ENCODE measurements at regions not wholly inside any gene's neighbourhood (a gene's known extent, or its start where the extent isn't known, plus 50 kb on each side); places are given as distances from the start of the nearest gene placed in this dataset.
"Not testable (repeated sequence)": the region's sequence is repeated elsewhere in the genome, so short reads cannot be mapped to it uniquely, and the experiment has no call there.

DNA sequence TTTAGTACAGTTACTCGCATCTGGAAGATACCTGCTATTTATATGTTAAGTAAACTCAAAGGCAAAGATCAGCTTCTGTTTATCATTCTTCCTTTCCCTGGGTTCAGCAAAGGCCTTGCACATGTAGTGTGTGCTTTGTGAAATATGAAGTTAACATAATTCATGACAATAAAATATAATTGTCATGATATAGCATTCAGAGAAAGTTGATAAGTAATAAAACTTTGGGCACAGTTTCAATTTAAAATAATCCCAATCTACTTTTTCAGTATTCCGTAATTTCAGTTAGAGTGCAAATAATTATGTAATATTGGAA is 51.9 kb upstream of the ZNF217 start:
- Mint-ChIP-seq H3K4me3 (no peak overlapping the region), H3K27ac (peak overlapping the region; percentile 96 to 97)
- WGBS (ENCODE audit: insufficient coverage), result no CpG with 5 or more reads among the region's 2 CpGs

DNA sequence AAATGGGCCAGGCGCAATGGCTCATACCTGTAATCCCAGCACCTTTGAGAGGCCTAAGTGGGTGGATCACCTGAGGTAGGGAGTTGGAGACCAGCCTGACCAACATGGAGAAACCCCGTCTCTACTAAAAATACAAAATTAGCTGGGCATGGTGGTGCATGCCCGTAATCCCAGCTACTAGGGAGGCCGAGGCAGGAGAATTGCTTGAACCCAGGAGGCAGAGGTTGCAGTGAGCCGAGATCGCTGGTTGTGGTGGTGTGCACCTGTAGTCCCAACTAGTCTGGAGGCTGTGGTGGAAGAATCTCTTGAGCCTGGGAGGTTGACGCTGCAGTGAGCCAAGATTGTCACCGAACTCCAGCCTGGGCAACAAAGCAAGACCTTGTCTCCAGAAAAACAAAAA is 50.5 kb upstream of the ZNF217 start:
- H3K4me3 Mint-ChIP-seq; H3K9me3 ChIP-seq; DNase-seq; ATAC-seq (replicated peaks in 1 of 4); H3K36me3 Mint-ChIP-seq; H3K4me3 ChIP-seq (ENCODE audit: control insufficient read depth in 1 of 2, extremely low read depth in 1 of 2, low read length in 1 of 2); H3K36me3 ChIP-seq (ENCODE audit: control insufficient read depth in 2 of 2, extremely low read depth in 1 of 2, insufficient read depth in 1 of 2, low read length in 1 of 2); H3K9me3 Mint-ChIP-seq; POLR2A ChIA-PET; H3K27me3 ChIP-seq (replicated peaks in 1 of 2; ENCODE audit: control insufficient read depth in 2 of 2, extremely low read depth in 1 of 2, insufficient read depth in 2 of 2, low read length in 1 of 2); H3K27me3 Mint-ChIP-seq: not testable (repeated sequence)
- H3K4me1 Mint-ChIP-seq, result peaks cover 46 to 54% (median 47%) of the 10 kb centered on the region in 3 donors
- CTCF ChIA-PET, result interaction anchor here in 1 of 2 donors (0.7 to 1.6 kb wide), 2 partner anchors 8 to 16 kb away, joined by 3 to 4 read pairs; no protein-coding TSS in a partner anchor
- Histone ChIP-seq H3K27ac (ENCODE audit: low read length) (peak overlapping the region; percentile 85), H3K4me1 (ENCODE audit: control insufficient read depth in 1 of 2, extremely low read depth in 1 of 2, insufficient read depth in 2 of 2, low read length in 2 of 2) (peaks cover 13 to 38% of the 10 kb centered on the region in 2 experiments)
- WGBS (ENCODE audit: insufficient coverage), result no CpG with 5 or more reads among the region's 8 CpGs
- H3K27ac Mint-ChIP-seq, result peak overlapping the region; percentile 97 to 99

More for the DNA sequence above, 51.9 kb upstream of the ZNF217 start:
- ATAC-seq (replicated peaks in 1 of 4) (no peak), DNase-seq (no peak)
- Histone ChIP-seq H3K27ac (ENCODE audit: low read length) (no peak overlapping the region), H3K9me3 (no peaks in the 10 kb centered on the region), H3K27me3 (replicated peaks in 1 of 2; ENCODE audit: control insufficient read depth in 2 of 2, extremely low read depth in 1 of 2, insufficient read depth in 2 of 2, low read length in 1 of 2) (no peaks in the 10 kb centered on the region), H3K4me1 (ENCODE audit: control insufficient read depth in 1 of 2, extremely low read depth in 1 of 2, insufficient read depth in 2 of 2, low read length in 2 of 2) (peaks cover 13 to 37% of the 10 kb centered on the region in 2 experiments), H3K36me3 (ENCODE audit: control insufficient read depth in 2 of 2, extremely low read depth in 1 of 2, insufficient read depth in 1 of 2, low read length in 1 of 2) (no peaks in the 10 kb centered on the region), H3K4me3 (ENCODE audit: control insufficient read depth in 1 of 2, extremely low read depth in 1 of 2, low read length in 1 of 2) (no peak overlapping the region)
- Mint-ChIP-seq H3K36me3 (no peaks in the 10 kb centered on the region), H3K9me3 (no peaks in the 10 kb centered on the region), H3K27me3 (no peaks in the 10 kb centered on the region), H3K4me1 (peaks cover 42 to 43% (median 43%) of the 10 kb centered on the region in 3 donors)
- ChIA-PET CTCF (interaction anchor here in 1 of 2 donors (0.5 to 1.1 kb wide), 2 partner anchors 18 to 91 kb away, joined by 3 to 4 read pairs; no protein-coding TSS in a partner anchor), POLR2A (interaction anchor here in 1 of 2 donors (0.7 kb wide), 1 partner anchor 1625 kb away, joined by 3 read pairs; no protein-coding TSS in a partner anchor)
